ENCODE measurements at regions not wholly inside any gene's neighbourhood (a gene's known extent, or its start where the extent isn't known, plus 50 kb on each side); places are given as distances from the start of the nearest gene placed in this dataset.

GRCh38 chr7:136179851-136180721 is 202.9 kb upstream of the MTPN start:
- Histone ChIP-seq H3K4me3 (no peak overlapping the region), H3K36me3 (no peaks in the 10 kb centered on the region), H3K4me1 (no peaks in the 10 kb centered on the region), H3K27ac (no peak overlapping the region), H3K9me3 (no peaks in the 10 kb centered on the region), H3K27me3 (no peaks in the 10 kb centered on the region)
- intact Hi-C loops (cut with DNase I): no loop called here
- no peak for DNase-seq
- TF ChIP-seq CTCF (IDR thresholded peaks at IDR 0.05): no peak
- no peak for ATAC-seq

GRCh38 chr7:136179154-136179553 is 202.0 kb upstream of the MTPN start:
- no peaks in the 10 kb centered on the region for H3K9me3 ChIP-seq
- no peak for TF ChIP-seq CTCF (IDR thresholded peaks at IDR 0.05)
- no peaks in the 10 kb centered on the region for H3K36me3 ChIP-seq
- no peaks in the 10 kb centered on the region for H3K27me3 ChIP-seq
- H3K4me3 ChIP-seq: no peak overlapping the region
- DNase-seq (no peak), ATAC-seq (no peak)
- no peaks in the 10 kb centered on the region for H3K4me1 ChIP-seq
- H3K27ac ChIP-seq: no peak overlapping the region
- intact Hi-C loops (cut with DNase I): no loop called here

- H3K9me3 ChIP-seq: no peaks in the 10 kb centered on the region
- intact Hi-C loops (cut with DNase I): no loop called here
- H3K4me3 ChIP-seq: no peak overlapping the region
- DNase-seq (no peak), ATAC-seq (no peak)
- H3K27ac ChIP-seq: no peak overlapping the region
- no peaks in the 10 kb centered on the region for H3K36me3 ChIP-seq
- H3K27me3 ChIP-seq: no peaks in the 10 kb centered on the region
- TF ChIP-seq CTCF (IDR thresholded peaks at IDR 0.05): no peak
- no peaks in the 10 kb centered on the region for H3K4me1 ChIP-seq
These were observed 197.4 kb upstream of the MTPN start for GRCh38 chr7:136174477-136175125.

- Histone ChIP-seq H3K9me3 (no peaks in the 10 kb centered on the region), H3K27me3 (no peaks in the 10 kb centered on the region), H3K4me1 (no peaks in the 10 kb centered on the region), H3K27ac (no peak overlapping the region), H3K4me3 (no peak overlapping the region), H3K36me3 (no peaks in the 10 kb centered on the region)
- ATAC-seq (no peak), DNase-seq (no peak)
- no peak for TF ChIP-seq CTCF (IDR thresholded peaks at IDR 0.05)
- intact Hi-C loops (cut with DNase I): no loop called here
These were observed 196.7 kb upstream of the MTPN start for GRCh38 chr7:136173874-136174273.

- intact Hi-C loops (cut with DNase I): no loop called here
These were observed 194.1 kb upstream of the MTPN start for GRCh38 chr7:136171233-136171632.

More at GRCh38 chr7:136171233-136171632, 194.1 kb upstream of the MTPN start:
- no peaks in the 10 kb centered on the region for H3K36me3 ChIP-seq
- no peak for ATAC-seq
- no peaks in the 10 kb centered on the region for H3K9me3 ChIP-seq
- no peak overlapping the region for H3K4me3 ChIP-seq
- no peaks in the 10 kb centered on the region for H3K4me1 ChIP-seq
- DNase-seq: no peak
- no peaks in the 10 kb centered on the region for H3K27me3 ChIP-seq
- TF ChIP-seq CTCF (IDR thresholded peaks at IDR 0.05): no peak
- H3K27ac ChIP-seq: no peak overlapping the region

All from left lung (tissue), 4 donors.